ENCODE measurements at regions not wholly inside any gene's neighbourhood (a gene's known extent, or its start where the extent isn't known, plus 50 kb on each side); places are given as distances from the start of the nearest gene placed in this dataset.

DNA sequence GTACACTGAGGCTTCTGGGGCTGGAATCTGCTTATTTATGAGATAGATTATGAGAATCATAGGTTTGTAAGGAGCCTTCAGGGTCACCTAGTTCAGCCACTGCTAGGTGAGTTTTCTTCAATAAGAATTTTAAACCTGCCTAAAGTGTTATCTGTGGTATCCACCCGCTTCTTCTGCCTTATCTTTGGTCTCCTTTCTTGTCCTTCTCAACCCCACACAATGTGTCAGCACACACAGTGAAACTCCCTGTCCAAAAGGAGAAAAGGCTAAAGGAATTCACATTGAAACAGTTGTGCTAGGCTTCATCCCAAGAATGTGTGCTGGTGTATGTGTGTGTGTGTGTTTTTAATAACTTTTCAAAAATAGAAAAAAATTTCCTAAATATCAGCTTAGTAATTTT is 259.3 kb upstream of the BTG1 start:
- H3K4me3 ChIP-seq (ENCODE audit: low read length): no peak overlapping the region
- TF ChIP-seq, protein P1, sequence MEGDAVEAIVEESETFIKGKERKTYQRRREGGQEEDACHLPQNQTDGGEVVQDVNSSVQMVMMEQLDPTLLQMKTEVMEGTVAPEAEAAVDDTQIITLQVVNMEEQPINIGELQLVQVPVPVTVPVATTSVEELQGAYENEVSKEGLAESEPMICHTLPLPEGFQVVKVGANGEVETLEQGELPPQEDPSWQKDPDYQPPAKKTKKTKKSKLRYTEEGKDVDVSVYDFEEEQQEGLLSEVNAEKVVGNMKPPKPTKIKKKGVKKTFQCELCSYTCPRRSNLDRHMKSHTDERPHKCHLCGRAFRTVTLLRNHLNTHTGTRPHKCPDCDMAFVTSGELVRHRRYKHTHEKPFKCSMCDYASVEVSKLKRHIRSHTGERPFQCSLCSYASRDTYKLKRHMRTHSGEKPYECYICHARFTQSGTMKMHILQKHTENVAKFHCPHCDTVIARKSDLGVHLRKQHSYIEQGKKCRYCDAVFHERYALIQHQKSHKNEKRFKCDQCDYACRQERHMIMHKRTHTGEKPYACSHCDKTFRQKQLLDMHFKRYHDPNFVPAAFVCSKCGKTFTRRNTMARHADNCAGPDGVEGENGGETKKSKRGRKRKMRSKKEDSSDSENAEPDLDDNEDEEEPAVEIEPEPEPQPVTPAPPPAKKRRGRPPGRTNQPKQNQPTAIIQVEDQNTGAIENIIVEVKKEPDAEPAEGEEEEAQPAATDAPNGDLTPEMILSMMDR (IDR thresholded peaks at IDR 0.05; ENCODE audit: insufficient read depth, low read depth, low read length, missing control alignments): no peak
- DNase-seq (ENCODE audit: low read depth): no peak

GRCh38 chr12:92404259-92404894 is 258.7 kb upstream of the BTG1 start:
- H3K4me3 ChIP-seq (ENCODE audit: low read length): no peak overlapping the region
- DNase-seq (ENCODE audit: low read depth): no peak
- TF ChIP-seq, protein P1 (IDR thresholded peaks at IDR 0.05; ENCODE audit: insufficient read depth, low read depth, low read length, missing control alignments): no peak

- H3K4me3 ChIP-seq (ENCODE audit: low read length): no peak overlapping the region
- TF ChIP-seq, protein P1 (IDR thresholded peaks at IDR 0.05; ENCODE audit: insufficient read depth, low read depth, low read length, missing control alignments): no peak
- no peak for DNase-seq (ENCODE audit: low read depth)
These were observed 257.8 kb upstream of the BTG1 start for GRCh38 chr12:92403210-92404175.

- H3K4me3 ChIP-seq (ENCODE audit: low read length): no peak overlapping the region
- DNase-seq (ENCODE audit: low read depth): no peak
- TF ChIP-seq, protein P1 (IDR thresholded peaks at IDR 0.05; ENCODE audit: insufficient read depth, low read depth, low read length, missing control alignments): no peak
These were observed 256.8 kb upstream of the BTG1 start for GRCh38 chr12:92402415-92402814.

GRCh38 chr12:92400006-92400405 is 254.4 kb upstream of the BTG1 start:
- TF ChIP-seq, protein P1 (IDR thresholded peaks at IDR 0.05; ENCODE audit: insufficient read depth, low read depth, low read length, missing control alignments): no peak
- H3K4me3 ChIP-seq (ENCODE audit: low read length): no peak overlapping the region
- DNase-seq (ENCODE audit: low read depth): no peak

GRCh38 chr12:92398565-92399309 is 253.1 kb upstream of the BTG1 start:
- H3K4me3 ChIP-seq (ENCODE audit: low read length): no peak overlapping the region
- TF ChIP-seq, protein P1 (IDR thresholded peaks at IDR 0.05; ENCODE audit: insufficient read depth, low read depth, low read length, missing control alignments): no peak
- DNase-seq (ENCODE audit: low read depth): no peak
